Keratinocyte (primary cell): ENCODE measurements at regions not wholly inside any gene's neighbourhood (a gene's known extent, or its start where the extent isn't known, plus 50 kb on each side); places are given as distances from the start of the nearest gene placed in this dataset.

Experiments
- DNase-seq: peaks from one replicate; pipeline ENCODE4 v3.0.0-alpha.2; 2011; ENCODE audit warnings: low read depth, missing footprints, low spot score
- FAIRE-seq: peaks from 2 replicates; lab custom pipeline; 2011; peaks lifted over from hg19 to GRCh38; lab: Jason Lieb, UNC
- H2AFZ ChIP-seq: 2 replicates; pipeline ENCODE4 v1.6.0; 2012; ENCODE audit warnings: low read length, control low read depth, inconsistent platforms; ENCODE audit not compliant: control insufficient read depth
- H3K27ac ChIP-seq: 2 replicates; pipeline ENCODE4 v1.5.1; 2011; ENCODE audit warnings: low read length; ENCODE audit not compliant: control insufficient read depth, insufficient read depth
- H3K27me3 ChIP-seq: 3 replicates; pipeline ENCODE4 v1.6.0; 2011; ENCODE audit warnings: low read length; ENCODE audit not compliant: control insufficient read depth, insufficient read depth; ENCODE audit errors: extremely low read depth
- H3K36me3 ChIP-seq, 2 experiments: 2 replicates in 1 of 2; 3 replicates in 1 of 2; pipeline ENCODE4 v1.5.1; 2011; ENCODE audit warnings: low read length in 2 of 2, mild to moderate bottlenecking in 1 of 2; ENCODE audit not compliant: control insufficient read depth in 2 of 2, insufficient read depth in 2 of 2; ENCODE audit errors: extremely low read depth in 1 of 2
- H3K4me1 ChIP-seq: 3 replicates; pipeline ENCODE4 v1.5.1; 2011; ENCODE audit warnings: low read length; ENCODE audit not compliant: control insufficient read depth, insufficient read depth; ENCODE audit errors: extremely low read depth
- H3K4me2 ChIP-seq: 3 replicates; pipeline ENCODE4 v1.6.0; 2011; ENCODE audit warnings: low read depth, low read length; ENCODE audit not compliant: control insufficient read depth, insufficient read depth; ENCODE audit errors: extremely low read depth
- H3K4me3 ChIP-seq, 3 experiments: fragments of 200-600 bp in 1 of 3; sonication (generic) in 1 of 3; 2 replicates in 2 of 3; 3 replicates in 1 of 3; pipeline ENCODE4 v1.5.1; 2011 to 2016; ENCODE audit warnings: low read length in 3 of 3, mild to moderate bottlenecking in 3 of 3, control low read depth in 2 of 3, inconsistent platforms in 1 of 3, low read depth in 1 of 3, mixed read lengths in 1 of 3, mixed run types in 1 of 3, moderate library complexity in 1 of 3; ENCODE audit not compliant: control insufficient read depth in 2 of 3, insufficient read depth in 2 of 3; ENCODE audit errors: extremely low read depth in 1 of 3
- H3K79me2 ChIP-seq: 2 replicates; pipeline ENCODE4 v1.6.0; 2012; ENCODE audit warnings: low read length; ENCODE audit not compliant: control insufficient read depth, insufficient read depth
- H3K9ac ChIP-seq: 3 replicates; pipeline ENCODE4 v1.6.0; 2011; ENCODE audit warnings: low read length; ENCODE audit not compliant: control insufficient read depth, insufficient read depth; ENCODE audit errors: extremely low read depth
- H3K9me1 ChIP-seq: 3 replicates; pipeline ENCODE4 v1.6.0; 2011; ENCODE audit warnings: low read length; ENCODE audit not compliant: control insufficient read depth, insufficient read depth; ENCODE audit errors: extremely low read depth
- H3K9me3 ChIP-seq: 2 replicates; pipeline ENCODE4 v1.5.1; 2012; ENCODE audit warnings: low read depth, low read length; ENCODE audit not compliant: control insufficient read depth
- H4K20me1 ChIP-seq: 3 replicates; pipeline ENCODE4 v1.6.0; 2011; ENCODE audit warnings: low read length; ENCODE audit not compliant: control insufficient read depth, insufficient read depth; ENCODE audit errors: extremely low read depth
- CTCF ChIP-seq, 3 experiments: IDR thresholded peaks in 1 of 3; conservative IDR thresholded peaks in 1 of 3; optimal IDR thresholded peaks in 1 of 3; 2 replicates in 2 of 3; 3 replicates in 1 of 3; pipeline versions ENCODE3 to v1.5.1; 2011; ENCODE audit warnings: low read length in 3 of 3, mild to moderate bottlenecking in 3 of 3, moderate library complexity in 2 of 3, control low read depth in 1 of 3, inconsistent platforms in 1 of 3; ENCODE audit not compliant: insufficient read depth in 2 of 3; ENCODE audit errors: extremely low read depth in 1 of 3
- EZH2 ChIP-seq: IDR thresholded peaks from one replicate; pipeline ENCODE4 v1.6.1; 2012; ENCODE audit warnings: inconsistent platforms, mild to moderate bottlenecking, low read length, moderate library complexity
- dilution Hi-C: fragments of 300-500 bp; cut with MboI; formaldehyde crosslinking; loops from one replicate; pipeline ENCODE4 v1.7.0; 2020; ENCODE audit warnings: low sequenced_read_pairs; ENCODE audit not compliant: extremely low pct_ligation_motif_present

GRCh38 chr20:60402189-60403058 lies 444.2 kb downstream of the CDH26 start:
- Histone ChIP-seq H3K9ac (no peak overlapping the region), H4K20me1 (no peaks in the 10 kb centered on the region), H3K27me3 (no peaks in the 10 kb centered on the region), H3K4me3 (no peak overlapping the region), H3K4me2 (no peak overlapping the region), H3K9me3 (no peaks in the 10 kb centered on the region), H3K4me1 (no peaks in the 10 kb centered on the region), H3K27ac (no peak overlapping the region), H2AFZ (no peak overlapping the region), H3K79me2 (no peaks in the 10 kb centered on the region), H3K9me1 (no peaks in the 10 kb centered on the region), H3K36me3 (no peaks in the 10 kb centered on the region)
- DNase-seq (no peak), FAIRE-seq (no peak)
- dilution Hi-C loops: no loop called here
- TF ChIP-seq CTCF (optimal IDR thresholded peaks at IDR 0.05 in 1 of 3, IDR thresholded peaks at IDR 0.05 in 1 of 3, conservative IDR thresholded peaks at IDR 0.05 in 1 of 3; ENCODE audit: extremely low read depth in 1 of 3, insufficient read depth in 2 of 3, low read length in 3 of 3) (no peak), EZH2 (no peak)

- Histone ChIP-seq H3K27ac (no peak overlapping the region), H3K9me1 (no peaks in the 10 kb centered on the region), H3K27me3 (no peaks in the 10 kb centered on the region), H3K4me2 (no peak overlapping the region), H3K9me3 (no peaks in the 10 kb centered on the region), H3K4me3 (no peak overlapping the region), H2AFZ (no peak overlapping the region), H4K20me1 (no peaks in the 10 kb centered on the region), H3K4me1 (no peaks in the 10 kb centered on the region), H3K79me2 (no peaks in the 10 kb centered on the region), H3K9ac (no peak overlapping the region), H3K36me3 (no peaks in the 10 kb centered on the region)
- no peak for TF ChIP-seq EZH2
- no peak for TF ChIP-seq CTCF (optimal IDR thresholded peaks at IDR 0.05 in 1 of 3, IDR thresholded peaks at IDR 0.05 in 1 of 3, conservative IDR thresholded peaks at IDR 0.05 in 1 of 3; ENCODE audit: extremely low read depth in 1 of 3, insufficient read depth in 2 of 3, low read length in 3 of 3)
- FAIRE-seq (no peak), DNase-seq (no peak)
- dilution Hi-C loops: no loop called here
Measured at GRCh38 chr20:60403105-60403741, 445.0 kb downstream of the CDH26 start.
